ENCODE measurements at regions not wholly inside any gene's neighbourhood (a gene's known extent, or its start where the extent isn't known, plus 50 kb on each side); places are given as distances from the start of the nearest gene placed in this dataset.

DNA sequence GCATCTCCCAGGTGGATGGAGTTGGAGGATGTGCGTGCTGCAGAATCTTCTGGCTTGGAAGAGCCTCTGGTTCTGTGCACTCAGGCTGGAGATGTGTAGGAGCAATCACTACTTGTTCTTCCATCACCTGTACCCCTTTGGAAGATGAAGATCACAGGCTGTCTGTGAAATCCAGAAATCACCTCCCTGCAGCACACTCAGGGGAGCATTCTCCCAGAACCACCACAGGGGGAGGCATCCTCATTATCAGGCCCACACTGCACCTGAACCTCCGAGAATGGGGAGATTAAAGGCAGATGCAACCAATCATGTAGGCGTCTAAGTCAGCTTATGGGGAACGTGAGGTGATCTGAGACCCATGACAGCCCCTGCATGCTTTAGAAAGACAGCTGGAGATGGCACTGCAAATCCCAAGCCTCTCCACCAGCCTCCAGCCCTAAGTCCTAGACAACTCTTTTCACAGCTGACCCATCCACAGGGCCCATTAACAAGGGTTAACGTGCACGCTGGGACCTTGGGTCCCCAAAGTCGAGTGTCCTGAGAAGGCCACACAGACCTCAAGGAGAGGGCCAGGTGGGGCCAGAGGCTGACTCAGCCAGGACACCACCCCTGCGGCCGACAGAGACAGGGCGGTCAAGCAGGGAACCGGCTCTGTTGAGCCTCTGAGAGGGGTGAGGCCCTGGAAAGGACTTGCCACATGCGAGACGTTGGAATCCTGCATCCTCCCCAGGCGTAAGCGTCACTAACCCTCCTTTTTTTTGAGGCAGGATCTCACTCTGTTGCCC lies 314.9 kb downstream of the EIPR1 start:
- no peak for DNase-seq (ENCODE audit: low read depth)

DNA sequence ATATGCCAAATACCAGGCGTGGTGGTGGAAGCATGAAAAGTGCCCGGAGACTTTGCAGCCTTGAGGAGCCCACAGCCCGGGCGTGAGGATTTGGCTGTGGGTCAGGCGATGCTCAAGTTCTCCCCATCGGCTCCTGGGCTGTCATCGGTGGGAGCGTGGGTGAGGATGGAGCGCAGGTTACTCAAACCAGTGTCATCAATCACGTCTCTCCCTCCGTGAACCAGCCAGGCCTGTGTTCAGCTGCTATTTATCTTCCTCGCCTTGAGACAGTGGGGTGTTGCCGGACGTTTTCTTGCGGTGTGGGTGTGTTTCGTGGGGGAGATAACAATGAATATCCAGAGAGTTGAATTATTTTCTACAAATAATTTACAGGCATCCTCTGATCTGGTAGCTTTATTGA lies 317.6 kb downstream of the EIPR1 start:
- DNase-seq (ENCODE audit: low read depth), result no peak

DNA sequence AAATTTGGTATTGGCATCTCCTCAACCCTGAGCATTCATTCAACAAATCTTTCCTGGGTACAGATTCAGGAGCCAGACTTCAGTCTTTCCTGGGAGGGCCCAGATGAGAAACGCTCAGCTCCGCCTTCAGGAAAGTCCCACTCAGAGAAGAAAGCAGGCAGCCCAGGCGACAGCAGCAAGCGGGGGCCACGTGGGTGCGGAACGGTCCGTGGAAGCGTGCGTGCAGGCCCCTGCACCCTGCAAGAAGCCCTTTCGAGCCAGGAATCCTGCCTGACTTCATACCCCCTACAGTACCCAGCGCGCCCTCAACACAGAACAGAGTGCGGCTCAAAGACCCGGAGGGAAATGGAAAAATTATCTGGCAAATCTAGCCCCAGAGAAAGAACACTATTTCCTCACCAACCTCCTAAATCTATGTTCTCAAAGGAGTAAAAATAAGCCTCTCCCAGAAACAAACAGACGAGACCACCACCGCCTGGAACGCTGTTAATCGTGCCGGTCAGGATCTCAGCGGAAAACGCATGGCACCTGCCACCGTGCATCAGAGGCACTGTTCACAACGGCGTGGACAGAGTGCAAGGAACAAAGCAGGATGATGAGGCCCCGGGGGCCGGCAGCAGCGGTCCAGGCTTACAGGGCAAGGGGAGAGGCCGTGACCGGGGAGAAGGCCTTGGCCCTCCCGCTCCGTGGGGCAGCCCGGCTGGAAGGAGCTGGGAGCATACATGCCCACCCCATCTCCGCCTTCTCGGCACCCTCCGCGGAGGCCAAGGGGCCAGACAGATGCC lies 318.3 kb downstream of the EIPR1 start:
- no peak for DNase-seq (ENCODE audit: low read depth)

DNA sequence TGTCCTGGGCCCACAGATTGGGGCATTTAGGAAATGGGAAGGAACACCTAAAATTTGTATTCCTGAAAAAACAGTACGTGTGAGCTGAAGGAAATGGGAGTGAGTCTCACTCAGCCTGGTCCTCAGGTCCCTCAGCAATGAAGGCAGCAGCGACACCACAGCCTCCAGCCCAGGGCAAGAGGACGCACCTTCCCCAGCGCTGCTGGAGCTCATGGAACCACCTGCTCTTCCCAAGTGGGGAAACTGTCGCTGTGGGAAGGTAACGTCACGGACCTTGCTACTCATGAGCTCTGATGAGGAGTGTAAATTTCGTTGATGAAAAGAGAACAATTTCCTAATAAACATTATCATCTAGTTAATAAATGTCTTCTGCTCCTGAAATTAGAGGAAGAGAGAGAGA lies 323.6 kb downstream of the EIPR1 start:
- DNase-seq (ENCODE audit: low read depth), result no peak

DNA sequence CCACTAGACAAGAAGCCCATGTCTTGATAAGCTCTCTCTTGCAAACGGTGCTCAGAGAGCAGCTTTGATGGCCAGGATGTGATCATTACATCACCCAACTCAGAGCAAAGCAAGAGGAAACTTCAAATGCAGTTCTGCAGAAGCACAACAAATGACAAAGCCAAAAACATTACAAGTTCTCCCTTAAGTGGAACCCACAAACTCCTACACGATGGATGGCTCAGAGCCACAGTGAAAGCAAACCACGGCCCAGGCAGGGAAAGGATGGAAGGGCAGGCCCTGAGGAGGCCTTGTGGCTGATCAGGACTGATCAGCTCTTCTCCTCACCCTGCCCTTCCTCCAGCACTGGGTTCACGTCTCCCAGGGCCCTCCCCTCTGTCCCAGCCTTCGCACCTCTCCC lies 326.4 kb downstream of the EIPR1 start:
- no peak for DNase-seq (ENCODE audit: low read depth)

DNA sequence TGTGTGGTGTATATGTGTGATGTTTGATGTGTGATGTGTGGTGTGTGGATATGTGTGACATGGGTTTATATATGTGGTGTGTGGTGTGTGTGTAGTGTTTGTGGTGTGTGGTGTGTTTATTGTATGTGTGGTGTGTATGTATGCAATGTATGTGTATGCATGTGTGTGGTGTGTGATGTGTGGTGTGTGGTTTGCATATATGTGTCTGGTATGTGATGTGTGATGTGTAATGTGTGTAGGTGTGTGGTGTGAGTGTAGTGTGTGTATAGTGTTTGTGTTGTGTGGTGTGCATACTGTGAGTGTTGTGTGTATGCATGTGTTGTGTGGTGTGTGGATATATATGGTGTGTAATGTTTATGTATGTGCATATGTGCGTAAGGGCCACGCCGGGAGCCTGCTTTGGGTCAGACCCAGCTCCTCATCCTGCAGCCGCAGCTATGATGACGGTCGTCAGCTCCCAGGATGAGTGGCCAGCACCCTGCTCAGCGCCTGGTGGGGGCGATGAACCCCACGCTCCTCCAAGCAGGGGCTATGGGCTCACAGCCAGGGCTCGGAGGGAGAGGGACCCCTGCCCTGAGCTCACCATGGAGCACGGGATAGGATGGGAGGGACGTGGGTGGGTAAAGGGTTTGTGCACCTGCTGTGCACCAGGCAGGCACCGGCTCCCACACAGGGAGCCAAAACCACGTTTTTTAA lies 331.3 kb downstream of the EIPR1 start:
- DNase-seq (ENCODE audit: low read depth), result no peak

DNA sequence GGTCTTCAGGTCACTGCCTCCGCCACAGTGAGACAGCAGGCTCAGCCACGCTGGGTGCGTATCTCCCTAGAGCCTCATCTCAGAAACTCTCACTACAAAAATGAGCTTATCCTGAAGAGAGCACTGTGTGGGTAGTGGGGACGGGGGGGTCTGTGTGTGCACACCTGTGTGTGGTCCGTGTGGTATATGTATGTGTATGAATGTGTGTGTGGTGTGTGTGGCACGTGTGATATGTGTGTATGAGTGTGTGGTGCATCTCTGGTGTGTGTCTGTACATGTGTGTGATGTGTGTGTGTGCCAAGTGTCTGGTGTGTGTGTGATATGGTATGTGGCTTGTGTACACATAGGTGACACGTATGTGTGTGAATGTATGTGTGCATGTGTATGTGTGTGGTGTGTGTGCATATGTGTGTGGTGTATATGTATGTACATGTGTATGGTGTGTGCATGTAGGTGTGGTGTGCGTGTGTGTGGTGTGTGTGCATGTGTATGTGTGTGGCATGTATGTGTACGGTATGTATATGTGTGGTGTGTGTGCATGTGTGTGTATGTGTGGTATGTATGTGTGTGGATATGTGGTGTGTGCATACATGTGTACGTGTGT lies 332.2 kb downstream of the EIPR1 start:
- DNase-seq (ENCODE audit: low read depth), result no peak

DNA sequence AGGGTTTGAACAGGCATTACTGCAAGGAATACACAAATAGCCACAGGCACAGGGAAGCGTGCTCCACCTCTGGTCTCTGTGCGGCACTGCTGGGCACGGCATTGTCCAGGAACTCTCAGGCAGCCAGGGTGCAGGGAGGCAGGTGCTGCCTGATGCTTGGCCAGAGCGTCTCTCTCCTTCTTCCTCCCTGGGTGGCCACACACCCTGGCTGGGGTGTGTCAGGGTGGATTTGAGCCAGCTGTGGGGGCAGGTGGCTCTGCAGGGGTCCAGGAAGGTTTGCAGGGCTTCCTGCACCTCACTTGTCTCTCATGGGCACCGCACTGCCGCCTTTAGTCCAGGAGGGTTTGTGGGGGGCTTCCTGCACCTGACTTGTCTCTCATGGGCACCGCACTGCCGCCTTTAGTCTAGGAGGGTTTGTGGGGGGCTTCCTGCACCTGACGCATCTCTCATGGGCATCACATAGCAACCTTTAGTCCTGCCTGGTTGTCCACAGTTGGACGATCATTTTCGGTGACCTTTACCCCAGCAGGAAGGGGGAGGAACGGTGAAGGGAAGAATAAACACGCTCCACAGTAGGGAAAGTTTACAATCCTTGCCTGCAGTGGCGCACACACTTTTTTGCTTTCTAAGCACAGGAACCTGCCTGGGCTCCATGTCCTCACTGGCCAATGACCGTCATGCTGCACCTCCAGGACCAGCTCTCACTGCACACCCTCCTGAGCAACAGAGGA lies 332.9 kb downstream of the EIPR1 start:
- no peak for DNase-seq (ENCODE audit: low read depth)

DNA sequence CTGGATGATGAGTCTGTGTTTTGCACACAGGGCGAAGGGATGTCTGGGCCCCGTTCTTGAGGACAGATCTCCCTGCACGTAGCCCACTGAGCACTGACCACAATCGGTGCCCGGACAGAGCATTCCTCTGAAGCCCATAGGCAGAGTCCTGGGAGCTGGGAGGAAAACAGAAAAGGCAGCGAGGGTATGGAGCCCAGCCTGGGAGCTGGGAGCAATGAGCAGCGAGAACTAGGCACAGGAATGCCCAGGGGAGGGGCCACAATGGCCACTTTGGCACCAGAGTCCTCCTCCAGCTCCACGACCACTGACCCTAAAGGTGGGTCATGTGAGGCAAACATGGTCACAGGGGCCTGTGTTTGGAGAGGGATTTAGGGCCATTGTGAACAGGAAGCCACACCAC lies 333.9 kb downstream of the EIPR1 start:
- DNase-seq (ENCODE audit: low read depth), result no peak

DNA sequence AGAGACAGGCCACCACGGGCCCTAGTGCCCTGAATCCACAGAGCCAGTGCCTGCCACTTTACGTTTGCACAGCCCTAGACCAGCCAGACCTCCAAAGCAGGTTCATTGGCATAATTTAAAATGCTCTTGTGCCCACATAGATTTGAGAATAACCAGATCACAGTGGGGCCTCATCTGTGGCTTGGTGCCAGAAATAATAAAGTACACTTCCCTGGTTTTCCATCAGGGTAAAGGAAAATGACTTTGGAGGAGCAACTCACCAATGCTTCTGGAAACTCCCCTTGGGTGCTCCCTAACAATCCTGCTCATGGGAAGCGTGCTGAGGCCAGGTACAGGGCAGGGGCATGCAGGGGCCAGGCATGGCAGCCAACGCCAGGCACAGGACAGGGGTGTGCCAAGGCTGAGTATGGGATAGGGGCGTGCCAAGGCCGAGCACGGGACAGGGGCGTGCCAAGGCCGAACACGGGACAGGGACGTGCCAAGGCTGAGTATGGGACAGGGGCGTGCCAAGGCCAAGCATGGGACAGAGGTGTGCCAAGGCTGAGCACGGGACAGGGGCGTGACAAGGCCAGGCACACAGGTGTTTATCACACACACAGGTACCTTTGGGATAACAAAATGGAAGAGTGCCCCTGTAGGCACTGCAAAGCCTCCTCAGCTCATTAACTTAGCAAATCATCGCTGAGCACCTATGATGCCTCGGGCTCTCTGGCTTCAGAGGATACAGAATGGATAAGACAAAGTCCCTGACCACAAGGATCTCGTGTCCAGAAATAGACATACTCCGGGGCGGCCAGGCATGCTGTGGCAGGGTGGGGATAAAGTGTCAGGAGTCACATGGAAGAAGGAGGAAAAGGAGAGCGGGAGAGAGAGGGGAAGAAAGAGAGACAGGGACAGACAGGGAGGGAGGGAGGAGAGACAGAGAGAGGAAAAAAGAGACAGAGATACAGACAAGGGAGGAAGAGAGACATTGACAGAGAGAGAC lies 334.7 kb downstream of the EIPR1 start:
- no peak for DNase-seq (ENCODE audit: low read depth)

DNA sequence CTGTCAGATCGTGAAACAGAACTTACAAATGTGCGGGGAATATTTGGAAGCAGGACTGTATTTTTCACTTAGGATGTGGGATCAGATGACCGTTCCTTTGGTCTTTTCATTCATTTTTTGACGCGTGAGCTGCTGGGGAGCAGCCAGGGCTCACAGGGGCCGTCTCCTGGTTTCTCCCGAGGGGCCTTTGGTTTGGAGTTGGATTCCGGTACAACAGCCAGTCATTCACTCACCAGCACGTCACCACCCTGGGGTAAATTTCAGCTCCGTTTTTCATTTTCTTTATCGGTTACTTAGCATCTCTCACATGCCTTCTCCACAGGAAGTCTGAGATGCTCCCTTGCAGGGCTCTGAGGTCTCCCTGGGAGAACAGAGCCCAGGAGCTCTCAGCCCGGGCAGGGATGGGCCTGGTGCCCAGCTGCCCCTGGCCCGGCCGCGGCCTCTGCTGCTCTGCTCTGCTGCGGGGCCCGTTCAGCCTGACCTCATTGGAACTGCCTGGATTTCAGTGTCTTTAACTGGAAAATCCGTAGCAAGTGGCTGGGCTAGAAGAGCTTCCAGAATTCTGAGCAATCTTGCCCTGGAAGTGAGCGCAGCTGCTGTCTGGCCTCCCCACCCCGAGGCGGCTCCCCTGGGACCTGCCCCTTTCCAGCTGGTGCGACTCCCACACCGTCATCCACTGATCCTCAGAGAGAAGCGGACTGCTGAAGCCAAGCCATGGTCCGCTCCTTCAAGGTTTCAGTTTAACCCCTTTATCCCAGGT lies 335.6 kb downstream of the EIPR1 start:
- DNase-seq (ENCODE audit: low read depth), result peak; percentile 24

DNA sequence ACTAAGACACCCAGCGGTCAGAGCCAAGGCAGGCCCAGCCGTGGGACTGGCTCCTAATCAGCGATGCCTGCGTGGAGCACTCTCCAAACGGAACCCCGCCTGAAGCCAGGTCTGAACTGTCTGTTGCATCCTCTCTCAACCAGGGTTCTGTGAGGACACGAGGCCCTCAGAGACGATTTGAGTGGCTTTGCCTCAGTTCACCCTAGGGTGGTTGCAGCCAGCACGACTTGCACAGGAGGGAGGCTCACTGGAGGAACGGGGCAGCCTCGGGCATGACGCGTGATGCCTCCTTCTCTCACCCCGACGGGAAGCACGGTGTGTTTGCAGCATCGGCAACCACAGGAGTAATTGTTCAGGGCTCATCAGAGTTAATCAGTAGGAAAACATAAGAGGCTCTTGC lies 336.4 kb downstream of the EIPR1 start:
- no peak for DNase-seq (ENCODE audit: low read depth)

DNA sequence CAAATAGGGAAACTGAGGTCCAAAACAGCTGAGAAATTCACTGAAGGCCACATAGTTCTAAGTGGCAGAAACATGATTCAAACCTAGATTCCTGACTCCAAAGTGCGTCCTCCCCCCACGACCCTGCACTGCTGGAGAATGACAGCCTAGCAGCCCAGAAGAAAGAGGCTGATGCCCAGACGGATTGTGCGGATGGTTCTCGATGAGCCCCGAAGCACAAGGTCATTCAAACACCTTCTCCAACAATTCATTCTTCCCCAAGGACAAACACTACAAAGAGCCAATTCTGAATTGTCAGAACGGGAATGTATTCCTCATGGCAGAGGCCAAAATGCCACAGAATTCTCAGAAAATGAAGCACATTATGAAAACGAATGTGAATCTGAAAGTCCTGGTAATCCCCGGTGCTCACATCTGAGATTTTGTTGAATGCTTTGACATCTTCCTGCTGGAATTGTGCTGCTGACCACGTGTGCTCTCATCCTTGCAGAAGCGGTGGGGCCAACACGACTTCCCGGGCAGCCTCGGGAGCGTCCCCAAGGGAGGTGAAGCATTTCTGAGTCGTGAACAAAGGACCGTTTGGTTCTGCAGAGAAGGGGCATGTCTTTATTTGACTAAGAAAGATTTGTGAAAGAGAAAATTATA lies 337.0 kb downstream of the EIPR1 start:
- no peak for DNase-seq (ENCODE audit: low read depth)

DNA sequence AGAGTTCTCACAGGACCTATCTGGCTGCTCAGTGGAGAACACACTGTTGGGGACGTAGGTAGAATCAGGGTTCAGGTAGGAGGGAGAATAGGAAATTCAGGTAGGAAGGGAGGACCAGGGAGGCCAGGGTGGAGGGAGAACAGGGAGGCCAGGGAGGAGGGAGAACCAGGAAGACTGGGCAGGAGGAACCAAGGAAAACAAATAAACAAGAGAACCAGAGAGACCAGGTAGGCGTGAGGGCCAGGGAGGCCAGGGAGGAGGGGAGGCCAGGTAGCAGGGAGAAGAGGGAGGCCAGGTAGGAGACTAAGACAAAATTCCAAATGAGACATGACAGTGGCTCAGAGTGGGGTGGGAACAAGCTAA lies 337.6 kb downstream of the EIPR1 start:
- DNase-seq (ENCODE audit: low read depth), result no peak

DNA sequence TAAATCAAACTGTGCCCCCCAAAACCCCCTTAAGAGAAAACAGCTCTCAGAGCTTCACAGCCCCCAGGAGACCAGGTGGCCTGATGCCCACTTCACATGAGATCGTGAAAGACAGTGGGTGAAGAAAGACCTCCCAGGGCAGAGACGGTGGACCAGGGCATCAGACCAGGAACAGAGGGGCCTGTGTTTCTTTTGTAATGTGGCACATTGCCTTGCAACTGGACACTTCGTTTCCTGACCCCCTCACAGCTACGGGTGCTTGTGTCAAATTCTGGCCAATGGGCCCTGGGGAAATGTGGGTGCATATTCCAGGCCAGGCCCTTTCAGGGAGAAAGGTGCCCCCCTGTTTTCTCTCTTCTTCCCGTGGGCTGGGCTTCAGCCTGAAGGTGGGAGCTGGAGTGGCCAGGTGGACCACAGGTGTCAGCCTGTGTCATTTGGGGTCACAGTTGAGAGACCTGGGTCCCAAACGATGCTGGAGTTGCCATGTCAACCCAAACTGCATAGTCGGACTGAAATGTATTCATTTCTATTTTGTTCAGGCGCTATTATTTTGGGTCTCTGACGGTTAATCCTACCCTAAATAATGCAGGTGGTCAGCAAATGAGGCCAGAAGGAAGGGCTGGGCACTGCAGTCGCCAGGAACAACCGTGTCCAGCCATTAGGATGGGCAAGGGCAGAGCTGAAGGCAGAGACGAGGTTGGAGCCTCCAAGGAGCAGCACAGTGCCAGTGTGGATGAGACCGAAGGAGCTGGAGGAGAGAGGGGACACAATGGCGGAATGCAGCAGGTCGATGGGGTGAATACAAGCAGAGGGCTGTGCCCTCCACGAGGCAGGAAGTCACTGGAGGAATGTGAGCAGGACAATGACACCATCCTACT lies 338.2 kb downstream of the EIPR1 start:
- no peak for DNase-seq (ENCODE audit: low read depth)

DNA sequence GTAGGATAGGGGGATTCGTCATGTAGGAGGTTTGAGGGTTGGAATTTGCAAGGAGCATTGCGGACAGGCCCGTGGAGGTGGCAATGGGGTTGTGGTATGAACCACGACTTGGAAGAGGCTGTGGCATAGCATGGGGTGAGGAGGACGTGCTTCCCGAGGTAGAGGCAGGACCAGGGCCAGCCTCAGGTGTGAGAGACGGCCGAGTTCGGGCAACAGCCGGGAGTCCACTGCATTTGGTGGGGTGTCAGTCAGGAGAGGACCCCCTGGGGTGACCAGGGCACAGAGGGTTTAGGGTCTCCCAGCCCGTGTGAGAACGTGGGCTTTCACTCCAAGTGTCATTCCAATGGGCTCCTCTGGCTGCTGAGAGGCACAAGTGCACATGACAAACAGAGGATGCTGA lies 339.0 kb downstream of the EIPR1 start:
- DNase-seq (ENCODE audit: low read depth), result no peak

DNA sequence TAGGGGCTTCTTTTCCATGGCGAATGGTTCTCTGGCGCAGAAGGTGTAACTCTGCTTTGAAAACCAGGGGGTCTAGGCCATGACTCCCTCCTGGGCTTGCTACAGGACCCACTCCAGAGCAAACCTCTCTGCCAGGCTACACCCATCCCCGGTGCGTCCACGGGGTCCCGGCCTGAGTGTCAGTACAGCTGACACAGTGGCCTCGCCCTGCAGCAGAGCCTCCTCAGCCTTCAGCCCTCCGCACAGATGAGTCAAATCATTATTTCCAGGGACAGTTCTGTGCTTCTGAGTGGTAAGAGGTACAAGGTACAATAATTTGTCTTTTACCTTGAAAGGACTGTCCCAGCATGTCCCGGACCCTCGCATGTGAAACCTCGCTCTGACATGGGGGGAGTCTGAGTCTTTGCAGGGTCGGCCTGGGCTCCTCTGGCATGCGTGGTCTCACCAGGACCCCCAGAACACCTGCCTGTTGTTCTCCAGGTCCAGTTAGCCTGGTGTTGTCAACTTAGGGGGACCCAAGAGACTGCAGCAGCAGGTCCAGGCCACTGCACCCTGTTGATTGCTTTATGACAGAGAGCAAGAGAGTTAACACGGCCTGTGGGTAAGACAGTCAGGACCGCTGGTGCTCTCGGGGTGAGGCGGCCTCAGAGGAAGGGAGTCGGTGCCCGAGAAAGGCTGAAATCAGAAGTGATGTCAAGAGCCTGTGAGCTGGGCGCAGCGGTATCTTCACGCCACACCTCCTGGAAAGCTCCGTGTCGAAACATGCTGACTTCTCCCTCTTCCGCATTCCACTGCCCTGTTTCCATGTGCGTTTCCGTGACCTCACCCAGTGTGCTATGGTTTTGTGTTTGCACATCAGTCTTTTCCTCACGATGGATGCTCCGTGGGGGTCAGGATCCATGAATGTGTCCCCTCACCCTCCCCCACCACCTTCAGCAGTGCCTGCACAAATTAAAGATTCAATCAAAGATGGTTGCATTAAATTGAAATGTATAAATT lies 340.1 kb downstream of the EIPR1 start:
- peak; percentile 22 for DNase-seq (ENCODE audit: low read depth)
